Lower leg skin (tissue), 3 donors: ENCODE measurements at regions not wholly inside any gene's neighbourhood (a gene's known extent, or its start where the extent isn't known, plus 50 kb on each side); places are given as distances from the start of the nearest gene placed in this dataset.

Experiments
- POLR2A ChIP-seq, 2 donors: fragments of 450-650 bp; IDR thresholded peaks; one replicate each; pipeline ENCODE4 v1.6.1; 2016 to 2017; ENCODE audit warnings: antibody characterized with exemption in 2 of 2, mild to moderate bottlenecking in 1 of 2, moderate library complexity in 1 of 2
- TF ChIP-seq, protein P1 (sequence below), 3 donors: fragments of 450-650 bp; IDR thresholded peaks; one replicate each; pipeline ENCODE4 v1.5.1; 2016; ENCODE audit warnings: antibody characterized with exemption in 3 of 3, mild to moderate bottlenecking in 3 of 3, moderate library complexity in 2 of 3

DNA sequence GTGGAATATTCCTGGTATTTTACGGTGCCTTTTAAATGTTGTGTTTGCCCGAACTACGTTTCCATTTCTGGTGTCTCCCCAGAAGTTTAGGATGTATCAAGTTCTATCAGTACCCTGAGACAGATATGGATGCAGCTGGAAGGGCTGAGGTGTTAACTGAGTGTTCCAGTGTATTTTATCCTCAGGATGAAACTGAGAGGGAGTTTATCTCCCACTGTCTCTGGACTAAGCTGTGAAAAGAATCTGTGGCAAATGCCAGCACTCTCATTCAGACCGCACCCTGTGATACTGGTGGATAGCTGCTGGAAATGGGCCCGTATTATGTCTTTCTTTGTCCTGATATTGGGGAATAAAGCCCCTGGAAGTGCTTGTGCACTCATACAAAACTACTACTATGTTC, 887.2 kb upstream of the TYRP1 start:
- TF ChIP-seq, protein P1, sequence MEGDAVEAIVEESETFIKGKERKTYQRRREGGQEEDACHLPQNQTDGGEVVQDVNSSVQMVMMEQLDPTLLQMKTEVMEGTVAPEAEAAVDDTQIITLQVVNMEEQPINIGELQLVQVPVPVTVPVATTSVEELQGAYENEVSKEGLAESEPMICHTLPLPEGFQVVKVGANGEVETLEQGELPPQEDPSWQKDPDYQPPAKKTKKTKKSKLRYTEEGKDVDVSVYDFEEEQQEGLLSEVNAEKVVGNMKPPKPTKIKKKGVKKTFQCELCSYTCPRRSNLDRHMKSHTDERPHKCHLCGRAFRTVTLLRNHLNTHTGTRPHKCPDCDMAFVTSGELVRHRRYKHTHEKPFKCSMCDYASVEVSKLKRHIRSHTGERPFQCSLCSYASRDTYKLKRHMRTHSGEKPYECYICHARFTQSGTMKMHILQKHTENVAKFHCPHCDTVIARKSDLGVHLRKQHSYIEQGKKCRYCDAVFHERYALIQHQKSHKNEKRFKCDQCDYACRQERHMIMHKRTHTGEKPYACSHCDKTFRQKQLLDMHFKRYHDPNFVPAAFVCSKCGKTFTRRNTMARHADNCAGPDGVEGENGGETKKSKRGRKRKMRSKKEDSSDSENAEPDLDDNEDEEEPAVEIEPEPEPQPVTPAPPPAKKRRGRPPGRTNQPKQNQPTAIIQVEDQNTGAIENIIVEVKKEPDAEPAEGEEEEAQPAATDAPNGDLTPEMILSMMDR (IDR thresholded peaks at IDR 0.05) = no peak
- TF ChIP-seq POLR2A (IDR thresholded peaks at IDR 0.05) = no peak
